Mesothelial cell of epicardium (in vitro differentiated cells): ENCODE measurements at regions not wholly inside any gene's neighbourhood (a gene's known extent, or its start where the extent isn't known, plus 50 kb on each side); places are given as distances from the start of the nearest gene placed in this dataset.

ENCODE experiments used
- DNase-seq, 2 experiments: peaks; one replicate each; pipeline ENCODE4 v3.0.0; 2021; ENCODE audit warnings: low spot score in 2 of 2; ENCODE audit not compliant: unreplicated experiment in 2 of 2
- H3K27ac Mint-ChIP-seq: 2 replicates; pipeline ENCODE4 v1.8.0; 2021; ENCODE audit warnings: mixed read lengths
- H3K27me3 Mint-ChIP-seq: 2 replicates; pipeline ENCODE4 v1.8.0; 2021; ENCODE audit warnings: low read depth, mixed read lengths
- H3K36me3 Mint-ChIP-seq: 2 replicates; pipeline ENCODE4 v1.8.0; 2021; ENCODE audit warnings: mixed read lengths
- H3K4me1 Mint-ChIP-seq: 2 replicates; pipeline ENCODE4 v1.8.0; 2021; ENCODE audit warnings: mixed read lengths
- H3K4me3 Mint-ChIP-seq: 2 replicates; pipeline ENCODE4 v1.8.0; 2021; ENCODE audit warnings: mild to moderate bottlenecking, moderate library complexity, mixed read lengths
- H3K9me3 Mint-ChIP-seq: 2 replicates; pipeline ENCODE4 v1.8.0; 2021; ENCODE audit warnings: mixed read lengths
- TF ChIP-seq, protein P1 (sequence below): fragments of 200-600 bp; sonication (generic); IDR thresholded peaks from one replicate; pipeline ENCODE4 v1.5.0; 2021; ENCODE audit warnings: antibody characterized with exemption; ENCODE audit not compliant: unreplicated experiment

DNA sequence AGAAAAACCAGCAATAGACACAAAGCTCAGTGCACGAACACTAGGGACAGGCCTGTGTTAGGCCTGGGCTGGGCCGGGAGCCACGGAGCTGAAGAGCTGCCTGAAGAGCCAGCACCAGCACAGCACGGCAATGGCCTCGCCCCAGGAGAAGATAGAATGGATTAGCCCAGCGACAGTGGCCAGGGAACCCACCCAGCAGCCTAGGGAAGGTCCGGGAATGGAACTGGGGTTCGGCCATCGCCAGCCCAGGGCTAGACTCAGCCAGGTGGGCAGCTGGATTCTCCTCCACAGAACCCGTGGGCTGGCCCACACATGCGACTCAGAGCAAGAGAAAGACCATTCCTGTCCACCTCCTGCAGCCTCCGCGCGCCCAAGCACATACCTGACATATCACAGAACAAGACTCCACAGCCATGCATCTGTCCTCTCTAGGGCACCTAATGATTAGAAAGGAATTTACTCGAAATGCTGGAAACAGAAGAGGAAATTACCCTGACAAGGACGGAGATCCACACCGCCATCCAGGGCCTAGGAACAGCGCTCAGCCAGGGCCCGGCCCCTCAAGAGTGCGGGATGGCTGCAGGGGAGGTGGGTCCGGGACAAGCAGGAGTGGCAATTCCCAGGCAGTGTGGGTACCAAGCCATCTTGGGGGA, 82.8 kb downstream of the TMEM18 start:
- Mint-ChIP-seq H3K27ac (no peak overlapping the region), H3K36me3 (no peaks in the 10 kb centered on the region), H3K9me3 (no peaks in the 10 kb centered on the region), H3K4me3 (no peak overlapping the region), H3K4me1 (no peaks in the 10 kb centered on the region), H3K27me3 (peaks cover 7% of the 10 kb centered on the region)
- TF ChIP-seq, protein P1, sequence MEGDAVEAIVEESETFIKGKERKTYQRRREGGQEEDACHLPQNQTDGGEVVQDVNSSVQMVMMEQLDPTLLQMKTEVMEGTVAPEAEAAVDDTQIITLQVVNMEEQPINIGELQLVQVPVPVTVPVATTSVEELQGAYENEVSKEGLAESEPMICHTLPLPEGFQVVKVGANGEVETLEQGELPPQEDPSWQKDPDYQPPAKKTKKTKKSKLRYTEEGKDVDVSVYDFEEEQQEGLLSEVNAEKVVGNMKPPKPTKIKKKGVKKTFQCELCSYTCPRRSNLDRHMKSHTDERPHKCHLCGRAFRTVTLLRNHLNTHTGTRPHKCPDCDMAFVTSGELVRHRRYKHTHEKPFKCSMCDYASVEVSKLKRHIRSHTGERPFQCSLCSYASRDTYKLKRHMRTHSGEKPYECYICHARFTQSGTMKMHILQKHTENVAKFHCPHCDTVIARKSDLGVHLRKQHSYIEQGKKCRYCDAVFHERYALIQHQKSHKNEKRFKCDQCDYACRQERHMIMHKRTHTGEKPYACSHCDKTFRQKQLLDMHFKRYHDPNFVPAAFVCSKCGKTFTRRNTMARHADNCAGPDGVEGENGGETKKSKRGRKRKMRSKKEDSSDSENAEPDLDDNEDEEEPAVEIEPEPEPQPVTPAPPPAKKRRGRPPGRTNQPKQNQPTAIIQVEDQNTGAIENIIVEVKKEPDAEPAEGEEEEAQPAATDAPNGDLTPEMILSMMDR: no peak
- DNase-seq: no peak

GRCh38 chr2:593356-594026, 83.7 kb downstream of the TMEM18 start:
- Mint-ChIP-seq H3K36me3 (no peaks in the 10 kb centered on the region), H3K9me3 (no peaks in the 10 kb centered on the region), H3K27me3 (peaks cover 7% of the 10 kb centered on the region), H3K27ac (no peak overlapping the region), H3K4me1 (no peaks in the 10 kb centered on the region), H3K4me3 (no peak overlapping the region)
- TF ChIP-seq, protein P1: no peak
- no peak for DNase-seq

DNA sequence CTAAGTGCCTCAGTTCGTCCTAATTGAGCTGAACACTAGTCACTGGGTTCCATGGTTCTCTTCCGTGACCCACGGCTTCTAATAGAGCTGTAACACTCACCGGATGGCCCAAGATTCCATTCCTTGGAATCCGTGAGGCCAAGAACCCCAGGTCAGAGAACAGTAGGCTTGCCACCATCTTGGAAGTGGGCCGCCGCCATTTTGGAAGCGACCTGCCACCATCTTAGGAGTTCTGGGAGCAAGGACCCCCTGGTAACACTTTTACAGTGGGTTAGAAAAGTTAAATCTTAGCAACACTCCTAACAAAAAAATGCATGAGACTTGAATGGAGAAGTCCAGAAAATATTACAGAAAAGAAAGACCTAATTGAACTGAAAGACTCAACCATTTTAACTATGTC, 84.5 kb downstream of the TMEM18 start:
- H3K36me3 Mint-ChIP-seq: no peaks in the 10 kb centered on the region
- no peaks in the 10 kb centered on the region for H3K9me3 Mint-ChIP-seq
- no peaks in the 10 kb centered on the region for H3K4me1 Mint-ChIP-seq
- H3K27me3 Mint-ChIP-seq: peaks cover 7% of the 10 kb centered on the region
- H3K27ac Mint-ChIP-seq: no peak overlapping the region
- TF ChIP-seq, protein P1: no peak
- no peak for DNase-seq
- H3K4me3 Mint-ChIP-seq: no peak overlapping the region

DNA sequence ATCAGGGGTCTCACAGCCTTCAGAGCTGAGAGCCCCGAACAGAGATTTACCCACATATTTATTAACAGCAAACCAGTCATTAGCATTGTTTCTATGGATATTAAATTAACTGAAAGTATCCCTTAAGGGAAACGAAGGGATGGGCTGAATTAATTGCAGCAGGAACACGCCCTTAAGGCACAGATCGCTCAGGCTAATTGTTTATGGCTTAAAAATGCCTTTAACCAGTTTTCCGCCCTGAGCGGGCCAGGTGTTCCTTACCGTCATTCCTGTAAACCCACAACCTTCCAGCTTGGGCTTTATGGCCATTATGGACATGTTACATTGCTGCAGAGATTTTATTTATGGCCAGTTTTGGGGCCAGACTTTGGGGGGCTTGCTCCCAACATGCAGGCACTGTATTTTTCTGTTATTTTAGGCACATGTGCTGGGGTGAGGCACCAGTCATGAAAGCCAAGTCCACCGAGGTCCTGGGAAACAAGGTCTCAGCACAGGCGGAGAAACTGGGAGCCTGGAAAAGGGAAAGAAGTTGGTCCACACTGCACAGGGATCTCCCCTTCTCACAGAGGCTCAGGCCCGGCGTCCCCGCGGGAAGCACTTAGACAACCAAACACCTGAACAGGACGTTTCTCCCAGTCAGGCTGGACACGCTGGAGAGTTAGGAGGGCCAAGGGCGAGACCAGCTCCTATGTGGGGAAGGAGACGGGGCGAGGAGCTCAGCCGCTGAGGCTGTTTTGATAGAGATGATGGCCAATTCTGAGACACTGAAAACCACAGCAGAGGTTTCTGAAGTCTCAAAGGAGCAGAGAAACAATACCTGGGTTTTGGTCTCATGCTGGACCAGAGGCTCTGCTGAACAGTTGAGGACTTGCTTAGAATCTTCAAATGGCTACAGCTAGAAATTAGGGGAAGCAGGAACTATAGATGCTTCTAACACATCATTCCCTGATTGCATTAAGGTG, 86.7 kb downstream of the TMEM18 start:
- TF ChIP-seq, protein P1: no peak
- DNase-seq: no peak
- H3K27me3 Mint-ChIP-seq: peaks cover 7% of the 10 kb centered on the region
- H3K4me3 Mint-ChIP-seq: no peak overlapping the region
- H3K27ac Mint-ChIP-seq: no peak overlapping the region
- H3K4me1 Mint-ChIP-seq: peaks cover 13% of the 10 kb centered on the region
- H3K36me3 Mint-ChIP-seq: no peaks in the 10 kb centered on the region
- H3K9me3 Mint-ChIP-seq: no peaks in the 10 kb centered on the region

- Mint-ChIP-seq H3K9me3 (no peaks in the 10 kb centered on the region), H3K27ac (no peak overlapping the region), H3K36me3 (no peaks in the 10 kb centered on the region), H3K27me3 (peaks cover 7% of the 10 kb centered on the region), H3K4me1 (peaks cover 19% of the 10 kb centered on the region), H3K4me3 (no peak overlapping the region)
- DNase-seq: no peak
- TF ChIP-seq, protein P1: no peak
Observed at GRCh38 chr2:589281-590130, 87.7 kb downstream of the TMEM18 start.
